ENCODE measurements at regions not wholly inside any gene's neighbourhood (a gene's known extent, or its start where the extent isn't known, plus 50 kb on each side); places are given as distances from the start of the nearest gene placed in this dataset.

GRCh38 chr1:30586671-30587070, 136.7 kb downstream of the MATN1 start:
- ChIA-PET POLR2A (no interaction called here), SMC1A (ENCODE audit: uncharacterized antibody, unreplicated experiment) (no interaction called here), CTCF (no interaction called here), RAD21 (ENCODE audit: unreplicated experiment) (no interaction called here)
- no peak overlapping the region for H3K27ac ChIP-seq (ENCODE audit: control insufficient read depth, insufficient read depth)
- no TSS peak for BruUV-seq (replicated peaks)
- H3K4me3 ChIP-seq = no peak overlapping the region
- no peak overlapping the region for H3K4me2 ChIP-seq (ENCODE audit: control insufficient read depth, insufficient read depth)
- H2AFZ ChIP-seq (ENCODE audit: control insufficient read depth, low read depth, low read length) = no peak overlapping the region
- H3K79me2 ChIP-seq (ENCODE audit: control insufficient read depth, insufficient read depth, low read length) = no peaks in the 10 kb centered on the region
- no peak overlapping the region for H3K9ac ChIP-seq (ENCODE audit: control insufficient read depth, insufficient read depth, low read length)
- DNase-seq (ENCODE audit: low read depth, low spot score) (no peak), ATAC-seq (no peak), FAIRE-seq (no peak)
- in situ Hi-C loops (cut with MboI) (no loop called here), intact Hi-C loops (cut with micrococcal nuclease; ENCODE audit: unreplicated experiment) (no loop called here)
- 1% methylated on average over 7 of the region's 7 CpGs for WGBS (ENCODE audit: insufficient coverage, insufficient replicate concordance, low lambda C conversion rate, missing lambda C conversion rate)
- no peaks in the 10 kb centered on the region for H4K20me1 ChIP-seq (ENCODE audit: control insufficient read depth, insufficient read depth)
- no peak for TF ChIP-seq CREM (IDR thresholded peaks at IDR 0.05; ENCODE audit: low read depth)
- no peak for TF ChIP-seq BCL11A (IDR thresholded peaks at IDR 0.05; ENCODE audit: low read depth, low read length)
- TF ChIP-seq STAT3 (IDR thresholded peaks at IDR 0.05; ENCODE audit: low read depth, low read length) = no peak
- TF ChIP-seq ZNF622 (IDR thresholded peaks at IDR 0.05) = no peak
- no peak for TF ChIP-seq RB1 (IDR thresholded peaks at IDR 0.05; ENCODE audit: borderline replicate concordance)
- TF ChIP-seq E2F4 (IDR thresholded peaks at IDR 0.05; ENCODE audit: low read depth, low read length) = no peak
- no peak for TF ChIP-seq ZBED1 (IDR thresholded peaks at IDR 0.05; ENCODE audit: borderline replicate concordance)
- no peak for TF ChIP-seq GABPA (IDR thresholded peaks at IDR 0.05; ENCODE audit: low read depth)
- no peak for TF ChIP-seq SMAD5 (IDR thresholded peaks at IDR 0.05; ENCODE audit: low read depth)
- TF ChIP-seq, protein P1, sequence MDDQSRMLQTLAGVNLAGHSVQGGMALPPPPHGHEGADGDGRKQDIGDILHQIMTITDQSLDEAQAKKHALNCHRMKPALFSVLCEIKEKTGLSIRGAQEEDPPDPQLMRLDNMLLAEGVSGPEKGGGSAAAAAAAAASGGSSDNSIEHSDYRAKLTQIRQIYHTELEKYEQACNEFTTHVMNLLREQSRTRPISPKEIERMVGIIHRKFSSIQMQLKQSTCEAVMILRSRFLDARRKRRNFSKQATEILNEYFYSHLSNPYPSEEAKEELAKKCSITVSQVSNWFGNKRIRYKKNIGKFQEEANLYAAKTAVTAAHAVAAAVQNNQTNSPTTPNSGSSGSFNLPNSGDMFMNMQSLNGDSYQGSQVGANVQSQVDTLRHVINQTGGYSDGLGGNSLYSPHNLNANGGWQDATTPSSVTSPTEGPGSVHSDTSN (IDR thresholded peaks at IDR 0.05; ENCODE audit: insufficient replicate concordance, low read depth, low read length) = no peak
- TF ChIP-seq IRF3 (IDR thresholded peaks at IDR 0.05) = no peak
- TF ChIP-seq ZNF207 (IDR thresholded peaks at IDR 0.05; ENCODE audit: borderline replicate concordance) = no peak
- TF ChIP-seq TBL1XR1 (IDR thresholded peaks at IDR 0.05; ENCODE audit: low read depth, low read length) = no peak
- TF ChIP-seq, protein P2, sequence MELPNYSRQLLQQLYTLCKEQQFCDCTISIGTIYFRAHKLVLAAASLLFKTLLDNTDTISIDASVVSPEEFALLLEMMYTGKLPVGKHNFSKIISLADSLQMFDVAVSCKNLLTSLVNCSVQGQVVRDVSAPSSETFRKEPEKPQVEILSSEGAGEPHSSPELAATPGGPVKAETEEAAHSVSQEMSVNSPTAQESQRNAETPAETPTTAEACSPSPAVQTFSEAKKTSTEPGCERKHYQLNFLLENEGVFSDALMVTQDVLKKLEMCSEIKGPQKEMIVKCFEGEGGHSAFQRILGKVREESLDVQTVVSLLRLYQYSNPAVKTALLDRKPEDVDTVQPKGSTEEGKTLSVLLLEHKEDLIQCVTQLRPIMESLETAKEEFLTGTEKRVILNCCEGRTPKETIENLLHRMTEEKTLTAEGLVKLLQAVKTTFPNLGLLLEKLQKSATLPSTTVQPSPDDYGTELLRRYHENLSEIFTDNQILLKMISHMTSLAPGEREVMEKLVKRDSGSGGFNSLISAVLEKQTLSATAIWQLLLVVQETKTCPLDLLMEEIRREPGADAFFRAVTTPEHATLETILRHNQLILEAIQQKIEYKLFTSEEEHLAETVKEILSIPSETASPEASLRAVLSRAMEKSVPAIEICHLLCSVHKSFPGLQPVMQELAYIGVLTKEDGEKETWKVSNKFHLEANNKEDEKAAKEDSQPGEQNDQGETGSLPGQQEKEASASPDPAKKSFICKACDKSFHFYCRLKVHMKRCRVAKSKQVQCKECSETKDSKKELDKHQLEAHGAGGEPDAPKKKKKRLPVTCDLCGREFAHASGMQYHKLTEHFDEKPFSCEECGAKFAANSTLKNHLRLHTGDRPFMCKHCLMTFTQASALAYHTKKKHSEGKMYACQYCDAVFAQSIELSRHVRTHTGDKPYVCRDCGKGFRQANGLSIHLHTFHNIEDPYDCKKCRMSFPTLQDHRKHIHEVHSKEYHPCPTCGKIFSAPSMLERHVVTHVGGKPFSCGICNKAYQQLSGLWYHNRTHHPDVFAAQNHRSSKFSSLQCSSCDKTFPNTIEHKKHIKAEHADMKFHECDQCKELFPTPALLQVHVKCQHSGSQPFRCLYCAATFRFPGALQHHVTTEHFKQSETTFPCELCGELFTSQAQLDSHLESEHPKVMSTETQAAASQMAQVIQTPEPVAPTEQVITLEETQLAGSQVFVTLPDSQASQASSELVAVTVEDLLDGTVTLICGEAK (IDR thresholded peaks at IDR 0.05; ENCODE audit: borderline replicate concordance) = no peak
- TF ChIP-seq TARDBP (IDR thresholded peaks at IDR 0.05; ENCODE audit: borderline replicate concordance) = no peak
- H3K27me3 ChIP-seq (replicated peaks in 1 of 2; ENCODE audit: control insufficient read depth in 2 of 2, insufficient read depth in 2 of 2, low read length in 1 of 2) = no peaks in the 10 kb centered on the region; a peak in 1 of 4 replicates
- no peaks in the 10 kb centered on the region for H3K9me3 ChIP-seq (replicated peaks; ENCODE audit: control insufficient read depth, insufficient read depth, low read length)
- H3K4me1 ChIP-seq (ENCODE audit: control insufficient read depth, insufficient read depth, low read length) = no peaks in the 10 kb centered on the region
- no peaks in the 10 kb centered on the region for H3K36me3 ChIP-seq (ENCODE audit: control insufficient read depth in 2 of 2, insufficient read depth in 2 of 2, low read length in 1 of 2)
